Heart left ventricle (tissue), 13 donors: ENCODE measurements at regions not wholly inside any gene's neighbourhood (a gene's known extent, or its start where the extent isn't known, plus 50 kb on each side); places are given as distances from the start of the nearest gene placed in this dataset.

Source experiments
- CTCF ChIP-seq, 12 donors: fragments of 200-600 bp; sonication (generic) in 4 of 12; IDR thresholded peaks; one replicate each; pipeline versions ENCODE4 v1.5.0 to v1.8.0; 2018 to 2022; ENCODE audit warnings: antibody characterized with exemption in 12 of 12, mild to moderate bottlenecking in 5 of 12
- POLR2A ChIP-seq, 2 donors: fragments of 450-650 bp; IDR thresholded peaks; one replicate each; pipeline ENCODE4 v1.6.1; 2017; ENCODE audit warnings: antibody characterized with exemption in 2 of 2, mild to moderate bottlenecking in 2 of 2, moderate library complexity in 2 of 2
- donor health status: ischemic (EF 13 %, LVEDD 7.1; RV severe dilation, severe dysfunction).
- donor health status: DM: no; HTN: yes; CAD: no.
- donor health status: DM: no; HTN: no; CAD: no.
- donor health status: ischemic (EF 25% LVEDD 6.9; RV normal size, moderate dysfunction).
- donor health status: ischemic (EF 25% LVEDD 5.7; RV mildly dilated, moderate dysfunction).
- donor health status: ischemic (EF 35%, LVEDD 5.7; RV mildly dilated, moderate dysfunction).
- donor health status: nonischemic (EF 11% LVEDD 7.7; RV severe dilation, severe dysfunction).
- donor health status: DM: yes; HTN: yes; CAD: no.
- donor health status: PGD.
- donor health status: ischemic (EF 29% LVEDD 5.4; RV normal size, mild dysfunction).
- donor health status: nonischemic (EF 23%, LVEDD 6.1; RV moderate dilation, normal function).

DNA sequence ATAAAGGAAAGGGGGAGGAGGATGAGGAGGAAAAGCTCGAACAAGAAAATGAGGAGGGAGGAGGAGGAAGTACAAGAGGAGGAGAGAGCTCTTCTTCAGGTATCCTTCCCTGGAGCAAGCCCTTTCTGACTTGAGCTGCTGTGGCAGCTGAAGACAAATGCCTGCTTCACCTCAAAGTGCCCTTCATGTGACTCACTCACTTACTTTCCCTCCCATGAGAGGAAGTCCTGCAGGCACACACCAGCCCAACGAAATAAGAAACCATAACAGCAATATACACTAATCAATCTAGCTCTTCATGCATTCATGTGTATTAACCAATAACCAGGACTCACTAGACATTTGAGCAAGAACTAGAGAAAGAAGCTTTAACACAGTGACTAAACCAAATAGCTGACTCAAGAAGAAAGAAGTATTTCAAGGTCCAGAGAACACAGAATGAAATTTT lies 251.9 kb downstream of the IGSF11 start:
- no peak for TF ChIP-seq CTCF (IDR thresholded peaks at IDR 0.05)
- TF ChIP-seq POLR2A (IDR thresholded peaks at IDR 0.05), result no peak
